Endothelial cell of umbilical vein (primary cell): ENCODE measurements at regions not wholly inside any gene's neighbourhood (a gene's known extent, or its start where the extent isn't known, plus 50 kb on each side); places are given as distances from the start of the nearest gene placed in this dataset.

Source experiments
- BruUV-seq: library from RNA; stranded (reverse); fragments of 400-500 nt; replicated peaks from 2 replicates; lab custom pipeline; 2021; lab: Mats Ljungman, UMichigan
- CTCF ChIA-PET: fragments of 300-600, 350-600 bp; sonication (Branson Sonifier 250); formaldehyde crosslinking; loops from one replicate; lab custom pipeline; 2021; ENCODE audit warnings: antibody characterized with exemption, inconsistent platforms; lab: Charles Lee
- POLR2A ChIA-PET: fragments of 300-600, 350-600 bp; sonication (Branson Sonifier 250); formaldehyde crosslinking; loops from one replicate; lab custom pipeline; 2021; ENCODE audit warnings: antibody characterized with exemption, inconsistent platforms; lab: Charles Lee
- DNase-seq: peaks from one replicate; pipeline ENCODE4 v3.0.0-alpha.2; 2011; ENCODE audit warnings: low read depth, low spot score
- FAIRE-seq: peaks from 2 replicates; lab custom pipeline; 2011; peaks lifted over from hg19 to GRCh38; lab: Jason Lieb, UNC
- H2AFZ ChIP-seq: 2 replicates; pipeline ENCODE4 v1.6.0; 2012; ENCODE audit warnings: low read depth, low read length, control low read depth, inconsistent platforms
- H3K27ac ChIP-seq: 2 replicates; pipeline ENCODE4 v1.5.1; 2011; ENCODE audit warnings: low read depth, mild to moderate bottlenecking, control low read depth, low read length, moderate library complexity; ENCODE audit not compliant: insufficient read depth
- H3K27me3 ChIP-seq, 2 experiments: 2 replicates each; pipeline versions ENCODE4 v1.6.0 to v1.6.1; 2011; ENCODE audit warnings: low read length in 2 of 2, mixed read lengths in 1 of 2; ENCODE audit not compliant: control insufficient read depth in 2 of 2, insufficient read depth in 2 of 2
- H3K36me3 ChIP-seq, 2 experiments: 2 replicates in 1 of 2; 3 replicates in 1 of 2; pipeline ENCODE4 v1.5.1; 2011; ENCODE audit warnings: low read length in 2 of 2, mild to moderate bottlenecking in 1 of 2, moderate library complexity in 1 of 2; ENCODE audit not compliant: control insufficient read depth in 2 of 2, insufficient read depth in 2 of 2; ENCODE audit errors: extremely low read depth in 1 of 2
- H3K4me1 ChIP-seq: 3 replicates; pipeline ENCODE4 v1.5.1; 2011; ENCODE audit warnings: mild to moderate bottlenecking, low read length; ENCODE audit not compliant: control insufficient read depth, insufficient read depth; ENCODE audit errors: extremely low read depth
- H3K4me2 ChIP-seq: 2 replicates; pipeline ENCODE4 v1.6.1; 2011; ENCODE audit warnings: low read length, control low read depth, mixed read lengths; ENCODE audit not compliant: insufficient read depth
- H3K4me3 ChIP-seq, 3 experiments: fragments of 200-600 bp in 1 of 3; sonication (generic), shearing (Covaris generic) in 1 of 3; replicated peaks in 1 of 3; 2 replicates each; pipeline ENCODE4 v1.5.1; 2011 to 2016; ENCODE audit warnings: control low read depth in 3 of 3, low read length in 3 of 3, mild to moderate bottlenecking in 2 of 3, inconsistent platforms in 1 of 3, low read depth in 1 of 3, moderate library complexity in 1 of 3; ENCODE audit not compliant: insufficient read depth in 1 of 3
- H3K79me2 ChIP-seq: 2 replicates; pipeline ENCODE4 v1.6.0; 2012; ENCODE audit warnings: low read length, inconsistent platforms; ENCODE audit not compliant: control insufficient read depth, insufficient read depth
- H3K9ac ChIP-seq: replicated peaks from 2 replicates; pipeline ENCODE3; 2011; ENCODE audit warnings: low read length, control low read depth; ENCODE audit not compliant: insufficient read depth; ENCODE audit errors: extremely low read depth
- H3K9me1 ChIP-seq: replicated peaks from 3 replicates; pipeline ENCODE4 v1.6.0; 2011; ENCODE audit warnings: mild to moderate bottlenecking, low read length; ENCODE audit not compliant: control insufficient read depth, insufficient read depth; ENCODE audit errors: extremely low read depth
- H3K9me3 ChIP-seq: replicated peaks from 2 replicates; pipeline ENCODE4 v1.5.1; 2012; ENCODE audit warnings: low read length, inconsistent platforms; ENCODE audit not compliant: control insufficient read depth, insufficient read depth
- H4K20me1 ChIP-seq: replicated peaks from 2 replicates; pipeline ENCODE3; 2011; ENCODE audit warnings: mild to moderate bottlenecking, low read length; ENCODE audit not compliant: control insufficient read depth, insufficient read depth; ENCODE audit errors: extremely low read depth
- CTCF ChIP-seq, 2 donors: IDR thresholded peaks; 1 replicate in 1 of 2; 2 replicates in 1 of 2; pipeline ENCODE4 v1.5.1; 2011; ENCODE audit warnings: low read length in 2 of 2, mild to moderate bottlenecking in 2 of 2, moderate library complexity in 2 of 2, control low read depth in 1 of 2, inconsistent platforms in 1 of 2, low read depth in 1 of 2; ENCODE audit not compliant: insufficient read depth in 1 of 2; ENCODE audit errors: extremely low read depth in 1 of 2
- EZH2 ChIP-seq: IDR thresholded peaks from 2 replicates; pipeline ENCODE4 v1.6.1; 2012; ENCODE audit warnings: borderline replicate concordance, low read depth, mild to moderate bottlenecking, moderate library complexity, low read length, inconsistent platforms; ENCODE audit not compliant: severe bottlenecking
- FOS ChIP-seq: IDR thresholded peaks from 2 replicates; pipeline ENCODE4 v1.6.1; 2011; ENCODE audit warnings: mild to moderate bottlenecking, low read length, moderate library complexity, borderline replicate concordance; ENCODE audit not compliant: insufficient read depth
- GATA2 ChIP-seq: IDR thresholded peaks from 2 replicates; pipeline ENCODE4 v1.7.0; 2011; ENCODE audit warnings: low read depth, mild to moderate bottlenecking, moderate library complexity, mixed read lengths, low read length; ENCODE audit not compliant: insufficient read length, insufficient read depth
- JUN ChIP-seq: IDR thresholded peaks from 2 replicates; pipeline ENCODE4 v1.6.1; 2011; ENCODE audit warnings: borderline replicate concordance, low read depth; ENCODE audit not compliant: insufficient read length, insufficient read depth
- MAX ChIP-seq: IDR thresholded peaks from 2 replicates; pipeline ENCODE4 v1.6.1; 2011; ENCODE audit not compliant: insufficient read depth, insufficient read length
- MYC ChIP-seq: IDR thresholded peaks from one replicate; pipeline ENCODE4 v1.6.1; 2011; ENCODE audit warnings: mild to moderate bottlenecking, low read depth, low read length
- POLR2A ChIP-seq: IDR thresholded peaks from 2 replicates; pipeline ENCODE4 v1.6.1; 2012; ENCODE audit warnings: low read depth, mild to moderate bottlenecking, control low read depth, low read length
- POLR2AphosphoS5 ChIP-seq: IDR thresholded peaks from 2 replicates; pipeline ENCODE4 v1.6.1; 2012; ENCODE audit warnings: low read depth, mild to moderate bottlenecking, control low read depth, low read length, moderate library complexity; ENCODE audit not compliant: insufficient read depth
- dilution Hi-C: fragments of 300-500 bp; cut with MboI; formaldehyde crosslinking; loops from one replicate; pipeline ENCODE4 v1.15.0; 2019; ENCODE audit warnings: low sequenced_read_pairs; ENCODE audit not compliant: extremely low pct_ligation_motif_present
- intact Hi-C: fragments of 100-400 bp; cut with micrococcal nuclease; formaldehyde crosslinking; loops from one replicate; pipeline ENCODE4 v1.10.0; 2022

GRCh38 chr22:48161298-48161697 is 1398.8 kb downstream of the TBC1D22A start:
- H3K9ac ChIP-seq = no peak overlapping the region
- no TSS peak for BruUV-seq
- CTCF ChIA-PET = no interaction called here
- H3K36me3 ChIP-seq = no peaks in the 10 kb centered on the region
- dilution Hi-C loops (no loop called here), intact Hi-C loops (no loop called here)
- no peaks in the 10 kb centered on the region for H3K4me1 ChIP-seq
- POLR2A ChIA-PET = no interaction called here
- no peak overlapping the region for H2AFZ ChIP-seq
- H3K9me1 ChIP-seq = no peaks in the 10 kb centered on the region
- no peak for FAIRE-seq
- no peak for DNase-seq
- no peaks in the 10 kb centered on the region for H3K27me3 ChIP-seq
- no peak overlapping the region for H3K4me2 ChIP-seq
- H3K27ac ChIP-seq = no peak overlapping the region
- no peaks in the 10 kb centered on the region for H4K20me1 ChIP-seq
- TF ChIP-seq JUN = no peak
- TF ChIP-seq MYC = no peak
- no peak for TF ChIP-seq FOS
- TF ChIP-seq GATA2 = no peak
- TF ChIP-seq EZH2 = no peak
- no peak overlapping the region for H3K4me3 ChIP-seq
- no peaks in the 10 kb centered on the region for H3K79me2 ChIP-seq
- H3K9me3 ChIP-seq = peaks cover 6% of the 10 kb centered on the region

- CTCF ChIA-PET = no interaction called here
- no peaks in the 10 kb centered on the region for H3K36me3 ChIP-seq
- H3K4me3 ChIP-seq = no peak overlapping the region
- DNase-seq (no peak), FAIRE-seq (no peak)
- intact Hi-C loops = no loop called here
- no peaks in the 10 kb centered on the region for H3K4me1 ChIP-seq
- H3K9ac ChIP-seq = no peak overlapping the region
- no TSS peak for BruUV-seq
- H3K9me1 ChIP-seq = no peaks in the 10 kb centered on the region
- POLR2A ChIA-PET = no interaction called here
- H3K4me2 ChIP-seq = no peak overlapping the region
- no peaks in the 10 kb centered on the region for H4K20me1 ChIP-seq
- H3K27me3 ChIP-seq = no peaks in the 10 kb centered on the region
- no peak overlapping the region for H3K27ac ChIP-seq
- dilution Hi-C loops = no loop called here
- no peak overlapping the region for H2AFZ ChIP-seq
- TF ChIP-seq CTCF (IDR thresholded peaks at IDR 0.05; ENCODE audit: extremely low read depth in 1 of 2, insufficient read depth in 1 of 2, low read depth in 1 of 2, low read length in 2 of 2) (no peak), JUN (no peak), MYC (no peak), MAX (no peak), POLR2AphosphoS5 (no peak), FOS (no peak), GATA2 (no peak), POLR2A (no peak)
- no peaks in the 10 kb centered on the region for H3K79me2 ChIP-seq
- H3K9me3 ChIP-seq = no peaks in the 10 kb centered on the region
These were observed 1395.2 kb downstream of the TBC1D22A start for GRCh38 chr22:48157676-48158075.
